Trophoblast cell (in vitro differentiated cells and primary cell): ENCODE measurements at regions not wholly inside any gene's neighbourhood (a gene's known extent, or its start where the extent isn't known, plus 50 kb on each side); places are given as distances from the start of the nearest gene placed in this dataset.
"Not testable (repeated sequence)": the region's sequence is repeated elsewhere in the genome, so short reads cannot be mapped to it uniquely, and the experiment has no call there.

Source experiments
- DNase-seq, 2 donors: peaks; one replicate each; pipeline ENCODE4 v3.0.0-alpha.2; 2016
- H2AFZ ChIP-seq: 2 replicates; pipeline ENCODE4 v1.6.1; 2013; ENCODE audit warnings: low read length, moderate library complexity, mild to moderate bottlenecking; ENCODE audit not compliant: insufficient read depth, poor library complexity
- H2AK5ac ChIP-seq: 2 replicates; pipeline ENCODE4 v1.6.1; 2013; ENCODE audit warnings: mild to moderate bottlenecking, low read length
- H2BK120ac ChIP-seq: 2 replicates; pipeline ENCODE4 v1.6.1; 2013; ENCODE audit warnings: low read length, mild to moderate bottlenecking, moderate library complexity; ENCODE audit not compliant: insufficient read depth, poor library complexity
- H2BK12ac ChIP-seq: 2 replicates; pipeline ENCODE4 v1.6.1; 2013; ENCODE audit warnings: mild to moderate bottlenecking, low read length, moderate library complexity
- H2BK5ac ChIP-seq: 2 replicates; pipeline ENCODE4 v1.6.1; 2013; ENCODE audit warnings: low read length, low read depth, moderate library complexity, mild to moderate bottlenecking; ENCODE audit not compliant: poor library complexity
- H3K14ac ChIP-seq: 2 replicates; pipeline ENCODE4 v1.6.1; 2013; ENCODE audit warnings: mild to moderate bottlenecking, low read length
- H3K18ac ChIP-seq: 2 replicates; pipeline ENCODE4 v1.6.1; 2013; ENCODE audit warnings: mild to moderate bottlenecking, low read length
- H3K23ac ChIP-seq: 2 replicates; pipeline ENCODE4 v1.6.1; 2013; ENCODE audit warnings: low read length
- H3K27ac ChIP-seq: 2 replicates; pipeline ENCODE4 v1.5.1; 2013; ENCODE audit warnings: low read depth, mild to moderate bottlenecking, inconsistent platforms, low read length, moderate library complexity
- H3K27me3 ChIP-seq: 2 replicates; pipeline ENCODE4 v1.6.1; 2013; ENCODE audit warnings: inconsistent platforms, mild to moderate bottlenecking, low read length, moderate library complexity; ENCODE audit not compliant: insufficient read depth
- H3K36me3 ChIP-seq, 2 experiments: 1 replicate in 1 of 2; 2 replicates in 1 of 2; pipeline ENCODE4 v1.6.1; 2013; ENCODE audit warnings: low read length in 2 of 2, mild to moderate bottlenecking in 2 of 2, moderate library complexity in 1 of 2; ENCODE audit not compliant: insufficient read depth in 2 of 2, control insufficient read depth in 1 of 2
- H3K4ac ChIP-seq: 2 replicates; pipeline ENCODE4 v1.6.1; 2013; ENCODE audit warnings: low read depth, mild to moderate bottlenecking, low read length, moderate library complexity
- H3K4me1 ChIP-seq, 2 experiments: 1 replicate in 1 of 2; 2 replicates in 1 of 2; pipeline ENCODE4 v1.6.1; 2013; ENCODE audit warnings: low read length in 2 of 2, mild to moderate bottlenecking in 2 of 2, moderate library complexity in 1 of 2; ENCODE audit not compliant: insufficient read depth in 2 of 2, control insufficient read depth in 1 of 2
- H3K4me2 ChIP-seq: 2 replicates; pipeline ENCODE4 v1.6.1; 2013; ENCODE audit warnings: inconsistent platforms, mild to moderate bottlenecking, low read length, moderate library complexity
- H3K4me3 ChIP-seq: 2 replicates; pipeline ENCODE4 v1.5.1; 2013; ENCODE audit warnings: mild to moderate bottlenecking, low read depth, low read length, inconsistent platforms
- H3K79me1 ChIP-seq: one replicate; pipeline ENCODE4 v1.6.1; 2013; ENCODE audit warnings: low read length
- H3K79me2 ChIP-seq: 2 replicates; pipeline ENCODE4 v1.6.1; 2013; ENCODE audit warnings: low read length, mild to moderate bottlenecking; ENCODE audit not compliant: control insufficient read depth, insufficient read depth, poor library complexity
- H3K9ac ChIP-seq: 2 replicates; pipeline ENCODE4 v1.6.1; 2013; ENCODE audit warnings: mild to moderate bottlenecking, low read length
- H3K9me3 ChIP-seq: 2 replicates; pipeline ENCODE4 v1.6.1; 2013; ENCODE audit warnings: low read depth, mild to moderate bottlenecking, control low read depth, inconsistent platforms, low read length; ENCODE audit not compliant: insufficient read depth
- H4K12ac ChIP-seq: 2 replicates; pipeline ENCODE4 v1.6.1; 2013; ENCODE audit warnings: low read depth, mild to moderate bottlenecking, low read length, moderate library complexity
- H4K8ac ChIP-seq: 2 replicates; pipeline ENCODE4 v1.6.1; 2013; ENCODE audit warnings: low read depth, mild to moderate bottlenecking, low read length, moderate library complexity
- H4K91ac ChIP-seq: one replicate; pipeline ENCODE4 v1.6.1; 2013; ENCODE audit warnings: low read depth, mild to moderate bottlenecking, low read length, moderate library complexity
- WGBS: extraction: QIAGEN DNeasy Blood & Tissue Kit; methylation state at CpG from one replicate; pipeline ENCODE4 v1.1.7; 2013; ENCODE audit warnings: missing lambda C conversion rate; ENCODE audit not compliant: insufficient read length, insufficient coverage; ENCODE audit errors: extremely low coverage; 5-methylcytosine and 5-hydroxymethylcytosine counted together

DNA sequence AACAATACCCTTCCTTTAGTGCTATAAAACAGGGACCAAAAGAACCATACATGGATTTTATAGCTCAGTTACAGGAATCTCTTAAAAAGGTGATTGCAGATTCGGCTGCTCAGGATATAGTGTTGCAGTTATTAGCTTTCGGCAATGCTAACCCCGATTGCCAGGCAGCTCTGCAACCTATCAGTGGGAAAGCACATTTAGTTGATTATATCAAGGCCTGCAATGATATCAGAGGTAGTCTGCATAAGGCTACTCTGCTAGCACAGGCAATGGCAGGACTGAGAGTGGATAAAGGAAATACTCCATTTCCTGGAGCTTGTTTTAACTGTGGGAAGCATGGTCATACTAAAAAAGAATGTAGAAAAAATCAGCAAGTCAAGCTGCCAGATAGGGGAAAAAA is 327.7 kb downstream of the REEP3 start:
- not testable (repeated sequence) for H2AFZ ChIP-seq, H3K14ac ChIP-seq, H3K9ac ChIP-seq, H3K4me3 ChIP-seq, H3K18ac ChIP-seq, H3K4me1 ChIP-seq, H3K27ac ChIP-seq, H3K9me3 ChIP-seq, H2BK120ac ChIP-seq, H3K79me1 ChIP-seq, H3K4me2 ChIP-seq, H4K12ac ChIP-seq, H3K27me3 ChIP-seq, DNase-seq, H3K36me3 ChIP-seq, H3K4ac ChIP-seq, H3K23ac ChIP-seq, H2AK5ac ChIP-seq, H4K91ac ChIP-seq, H3K79me2 ChIP-seq, H2BK5ac ChIP-seq, H4K8ac ChIP-seq, H2BK12ac ChIP-seq
- WGBS, result no CpG with 5 or more reads among the region's 3 CpGs

DNA sequence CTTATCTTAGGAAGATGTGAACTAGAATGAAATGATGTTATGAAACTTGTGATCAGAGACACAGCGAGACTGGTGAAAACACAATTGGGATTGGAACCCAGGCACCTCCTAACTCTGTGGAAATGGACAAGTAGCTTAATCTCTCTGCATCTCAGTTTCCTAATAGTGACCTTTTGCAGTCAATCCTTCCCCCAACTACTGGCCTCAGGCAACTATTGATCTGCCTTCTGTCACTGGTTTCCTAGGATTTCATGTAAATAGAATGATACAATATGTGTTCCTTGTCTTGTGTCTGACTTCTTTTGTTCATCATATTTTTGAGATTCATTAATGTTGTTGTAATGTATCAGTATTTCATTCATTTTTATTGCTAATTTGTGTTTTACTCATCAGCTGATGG is 341.7 kb downstream of the REEP3 start:
- Histone ChIP-seq H3K4me3 (no peak overlapping the region), H2BK5ac (no peak overlapping the region), H3K27me3 (no peaks in the 10 kb centered on the region), H3K27ac (no peak overlapping the region), H3K9ac (no peak overlapping the region), H2BK12ac (no peak overlapping the region), H2AFZ (no peak overlapping the region), H3K9me3 (peaks cover under 1% of the 10 kb centered on the region), H3K79me2 (no peaks in the 10 kb centered on the region), H3K4me2 (no peak overlapping the region), H3K36me3 (no peaks in the 10 kb centered on the region), H4K8ac (no peak overlapping the region), H3K4ac (no peak overlapping the region), H3K79me1 (no peaks in the 10 kb centered on the region), H3K14ac (no peak overlapping the region), H4K91ac (no peak overlapping the region), H4K12ac (no peak overlapping the region), H3K23ac (no peak overlapping the region), H2AK5ac (no peak overlapping the region), H3K18ac (no peak overlapping the region), H2BK120ac (no peak overlapping the region), H3K4me1 (no peaks in the 10 kb centered on the region)
- DNase-seq, result no peak
- no CpG with 5 or more reads among the region's 1 CpG for WGBS

- no peak overlapping the region for H2AK5ac ChIP-seq
- H3K23ac ChIP-seq, result no peak overlapping the region
- no peak overlapping the region for H3K4ac ChIP-seq
- H3K18ac ChIP-seq, result no peak overlapping the region
- no peak overlapping the region for H2BK120ac ChIP-seq
- H3K79me2 ChIP-seq, result no peaks in the 10 kb centered on the region
- DNase-seq, result no peak
- H2AFZ ChIP-seq, result no peak overlapping the region
- WGBS, result no CpG with 5 or more reads among the region's 4 CpGs
- H4K12ac ChIP-seq, result no peak overlapping the region
- no peak overlapping the region for H3K14ac ChIP-seq
- no peak overlapping the region for H4K8ac ChIP-seq
- H3K36me3 ChIP-seq, result no peaks in the 10 kb centered on the region
- no peak overlapping the region for H3K4me2 ChIP-seq
- H3K27me3 ChIP-seq, result no peaks in the 10 kb centered on the region
- H3K9me3 ChIP-seq, result no peaks in the 10 kb centered on the region
- H4K91ac ChIP-seq, result no peak overlapping the region
- H3K4me3 ChIP-seq, result no peak overlapping the region
- H3K9ac ChIP-seq, result no peak overlapping the region
- no peak overlapping the region for H2BK12ac ChIP-seq
- H3K27ac ChIP-seq, result no peak overlapping the region
- no peak overlapping the region for H2BK5ac ChIP-seq
- H3K79me1 ChIP-seq, result no peaks in the 10 kb centered on the region
- no peaks in the 10 kb centered on the region for H3K4me1 ChIP-seq
These were observed 344.0 kb downstream of the REEP3 start for GRCh38 chr10:63865210-63865609.

DNA sequence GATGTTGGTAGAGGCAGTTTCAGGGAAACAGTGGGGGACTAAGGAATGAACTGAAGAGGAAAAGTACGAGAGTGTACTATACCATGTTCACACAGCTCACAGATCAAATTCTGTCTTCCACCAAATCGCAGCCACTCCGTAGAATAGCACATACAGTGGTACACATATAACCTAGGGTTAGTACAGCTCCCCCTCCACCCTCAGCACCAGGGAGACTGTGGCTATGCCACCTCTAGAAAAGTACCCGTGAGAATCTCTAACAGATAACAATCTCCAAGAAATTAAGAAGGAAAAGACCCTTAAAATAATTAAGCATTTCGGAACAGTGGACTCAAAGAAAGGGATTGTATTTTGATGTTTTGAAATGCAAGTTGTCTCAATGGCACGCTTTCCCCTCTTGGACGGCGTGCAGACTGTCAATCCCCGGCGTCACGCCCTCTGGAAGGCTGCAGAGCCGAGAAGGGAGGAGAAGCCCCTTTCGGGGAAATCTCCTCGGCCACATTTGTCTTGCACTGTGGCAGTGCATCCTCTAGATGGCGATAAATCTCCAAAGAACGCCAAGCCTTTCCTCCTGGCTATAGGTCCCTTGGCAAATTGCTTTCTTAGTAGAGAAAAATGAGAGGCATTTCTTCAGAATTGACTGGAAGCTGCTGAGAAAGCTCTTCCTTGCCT is 345.0 kb downstream of the REEP3 start:
- no peak overlapping the region for H3K27ac ChIP-seq
- H3K79me1 ChIP-seq, result no peaks in the 10 kb centered on the region
- no peaks in the 10 kb centered on the region for H3K79me2 ChIP-seq
- H2BK5ac ChIP-seq, result no peak overlapping the region
- no CpG with 5 or more reads among the region's 16 CpGs for WGBS
- no peak overlapping the region for H3K9ac ChIP-seq
- no peak overlapping the region for H4K91ac ChIP-seq
- peak overlapping the region; percentile 24 for H4K8ac ChIP-seq
- no peaks in the 10 kb centered on the region for H3K9me3 ChIP-seq
- peak overlapping the region; percentile 54 for H3K4me2 ChIP-seq
- no peak overlapping the region for H2BK120ac ChIP-seq
- no peak overlapping the region for H2BK12ac ChIP-seq
- no peak overlapping the region for H3K4me3 ChIP-seq
- H3K18ac ChIP-seq, result no peak overlapping the region
- no peaks in the 10 kb centered on the region for H3K27me3 ChIP-seq
- no peak overlapping the region for H4K12ac ChIP-seq
- no peak overlapping the region for H2AK5ac ChIP-seq
- DNase-seq, result peak; percentile 48 to 83
- no peak overlapping the region for H2AFZ ChIP-seq
- no peaks in the 10 kb centered on the region for H3K4me1 ChIP-seq
- no peak overlapping the region for H3K14ac ChIP-seq
- H3K4ac ChIP-seq, result no peak overlapping the region
- H3K23ac ChIP-seq, result no peak overlapping the region
- H3K36me3 ChIP-seq, result no peaks in the 10 kb centered on the region
